Gastrocnemius medialis (tissue), 4 donors: ENCODE measurements at regions not wholly inside any gene's neighbourhood (a gene's known extent, or its start where the extent isn't known, plus 50 kb on each side); places are given as distances from the start of the nearest gene placed in this dataset.

Source experiments
- CTCF ChIP-seq, 5 experiments: fragments of 450-650 bp in 3 of 5; fragments of 200-600 bp in 2 of 5; sonication (generic) in 2 of 5; IDR thresholded peaks in 4 of 5; conservative IDR thresholded peaks in 1 of 5; 1 replicate in 4 of 5; 2 replicates in 1 of 5; pipeline ENCODE4 v1.5.1; 2016 to 2019; ENCODE audit warnings: antibody characterized with exemption in 5 of 5, mild to moderate bottlenecking in 3 of 5, moderate library complexity in 3 of 5
- POLR2A ChIP-seq, 2 donors: fragments of 450-650 bp; IDR thresholded peaks; one replicate each; pipeline ENCODE4 v1.6.1; 2017; ENCODE audit warnings: antibody characterized with exemption in 2 of 2, mild to moderate bottlenecking in 2 of 2, moderate library complexity in 2 of 2

- no peak for TF ChIP-seq POLR2A (IDR thresholded peaks at IDR 0.05)
- no peak for TF ChIP-seq CTCF (IDR thresholded peaks at IDR 0.05 in 4 of 5, conservative IDR thresholded peaks at IDR 0.05 in 1 of 5)
Observed at GRCh38 chr12:132439333-132439904, 50.5 kb upstream of the FBRSL1 start.
